Panc1 (cell line): ENCODE measurements at regions not wholly inside any gene's neighbourhood (a gene's known extent, or its start where the extent isn't known, plus 50 kb on each side); places are given as distances from the start of the nearest gene placed in this dataset.

ENCODE experiments used
- TCF7L2 ChIP-seq: IDR thresholded peaks from 2 replicates; pipeline ENCODE4 v1.6.1; 2011; ENCODE audit warnings: mild to moderate bottlenecking, low read depth, low read length, inconsistent platforms
- TF ChIP-seq, protein P1 (sequence below): fragments of 450-650 bp; IDR thresholded peaks from 2 replicates; pipeline ENCODE4 v1.5.1; 2017; ENCODE audit warnings: mild to moderate bottlenecking

DNA sequence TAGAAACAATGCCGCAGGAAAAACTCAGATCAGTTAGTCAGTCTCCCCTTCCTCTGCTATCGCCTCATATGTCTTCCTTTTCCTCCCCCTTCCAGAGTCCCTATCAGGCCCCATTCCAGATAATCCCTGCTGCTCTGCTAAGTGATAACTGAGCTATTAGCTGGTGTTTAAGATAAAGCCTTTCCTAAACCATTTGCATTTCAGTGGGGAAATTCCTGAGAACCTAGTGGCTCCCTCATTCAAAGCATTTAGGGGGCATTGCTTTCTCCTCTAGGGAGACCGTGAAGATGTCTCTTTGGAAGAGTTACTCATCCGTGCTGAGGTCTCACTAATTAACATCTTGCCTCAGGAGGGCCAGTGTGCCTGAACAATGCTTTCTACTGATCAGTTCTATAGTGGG, 401.6 kb downstream of the NPIPA7 start:
- TF ChIP-seq TCF7L2, result no peak
- TF ChIP-seq, protein P1, sequence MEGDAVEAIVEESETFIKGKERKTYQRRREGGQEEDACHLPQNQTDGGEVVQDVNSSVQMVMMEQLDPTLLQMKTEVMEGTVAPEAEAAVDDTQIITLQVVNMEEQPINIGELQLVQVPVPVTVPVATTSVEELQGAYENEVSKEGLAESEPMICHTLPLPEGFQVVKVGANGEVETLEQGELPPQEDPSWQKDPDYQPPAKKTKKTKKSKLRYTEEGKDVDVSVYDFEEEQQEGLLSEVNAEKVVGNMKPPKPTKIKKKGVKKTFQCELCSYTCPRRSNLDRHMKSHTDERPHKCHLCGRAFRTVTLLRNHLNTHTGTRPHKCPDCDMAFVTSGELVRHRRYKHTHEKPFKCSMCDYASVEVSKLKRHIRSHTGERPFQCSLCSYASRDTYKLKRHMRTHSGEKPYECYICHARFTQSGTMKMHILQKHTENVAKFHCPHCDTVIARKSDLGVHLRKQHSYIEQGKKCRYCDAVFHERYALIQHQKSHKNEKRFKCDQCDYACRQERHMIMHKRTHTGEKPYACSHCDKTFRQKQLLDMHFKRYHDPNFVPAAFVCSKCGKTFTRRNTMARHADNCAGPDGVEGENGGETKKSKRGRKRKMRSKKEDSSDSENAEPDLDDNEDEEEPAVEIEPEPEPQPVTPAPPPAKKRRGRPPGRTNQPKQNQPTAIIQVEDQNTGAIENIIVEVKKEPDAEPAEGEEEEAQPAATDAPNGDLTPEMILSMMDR, result no peak
